Tibial nerve (tissue), 4 donors: ENCODE measurements at regions not wholly inside any gene's neighbourhood (a gene's known extent, or its start where the extent isn't known, plus 50 kb on each side); places are given as distances from the start of the nearest gene placed in this dataset.

Experiments used
- DNase-seq, 2 donors: peaks; one replicate each; pipeline ENCODE4 v3.0.0-alpha.2; 2019; ENCODE audit warnings: low spot score in 2 of 2
- H3K27ac ChIP-seq, 4 donors: fragments of 200-600 bp; sonication (generic) in 3 of 4; one replicate each; pipeline ENCODE4 v1.5.1; 2017 to 2019; ENCODE audit warnings: mild to moderate bottlenecking in 1 of 4
- H3K27me3 ChIP-seq, 2 donors: fragments of 200-600 bp; sonication (generic) in 1 of 2; one replicate each; pipeline versions ENCODE4 v1.5.1 to v1.6.0; 2017 to 2019
- H3K36me3 ChIP-seq, 3 donors: fragments of 200-600 bp; sonication (generic); one replicate each; pipeline ENCODE4 v1.5.1; 2018 to 2019
- H3K4me1 ChIP-seq, 4 donors: fragments of 200-600 bp; sonication (generic) in 3 of 4; one replicate each; pipeline ENCODE4 v1.5.1; 2017 to 2019
- H3K4me3 ChIP-seq, 4 donors: fragments of 200-600 bp; sonication (generic) in 3 of 4; one replicate each; pipeline ENCODE4 v1.5.1; 2017 to 2019; ENCODE audit warnings: mild to moderate bottlenecking in 1 of 4, moderate library complexity in 1 of 4
- H3K9me3 ChIP-seq, 4 donors: fragments of 200-600 bp; sonication (generic) in 3 of 4; one replicate each; pipeline ENCODE4 v1.5.1; 2017 to 2019
- EP300 ChIP-seq, 2 donors: sonication (generic); formaldehyde crosslinking; IDR thresholded peaks; one replicate each; pipeline ENCODE4 v1.6.1; 2017; ENCODE audit warnings: antibody characterized with exemption in 2 of 2, mild to moderate bottlenecking in 1 of 2
- POLR2A ChIP-seq, 2 donors: fragments of 450-650 bp; IDR thresholded peaks; one replicate each; pipeline ENCODE4 v1.6.1; 2017; ENCODE audit warnings: antibody characterized with exemption in 2 of 2, mild to moderate bottlenecking in 2 of 2, moderate library complexity in 2 of 2
- WGBS, 2 donors: methylation state at CpG; one replicate each; pipeline ENCODE4 v1.1.5; 2018; 5-methylcytosine and 5-hydroxymethylcytosine counted together
- TF ChIP-seq, protein P1 (sequence below), 5 experiments: fragments of 200-600 bp in 3 of 5; fragments of 450-650 bp in 2 of 5; sonication (generic) in 3 of 5; IDR thresholded peaks; one replicate each; pipeline ENCODE4 v1.5.1; 2016 to 2019; ENCODE audit warnings: antibody characterized with exemption in 5 of 5, mild to moderate bottlenecking in 3 of 5, moderate library complexity in 2 of 5

DNA sequence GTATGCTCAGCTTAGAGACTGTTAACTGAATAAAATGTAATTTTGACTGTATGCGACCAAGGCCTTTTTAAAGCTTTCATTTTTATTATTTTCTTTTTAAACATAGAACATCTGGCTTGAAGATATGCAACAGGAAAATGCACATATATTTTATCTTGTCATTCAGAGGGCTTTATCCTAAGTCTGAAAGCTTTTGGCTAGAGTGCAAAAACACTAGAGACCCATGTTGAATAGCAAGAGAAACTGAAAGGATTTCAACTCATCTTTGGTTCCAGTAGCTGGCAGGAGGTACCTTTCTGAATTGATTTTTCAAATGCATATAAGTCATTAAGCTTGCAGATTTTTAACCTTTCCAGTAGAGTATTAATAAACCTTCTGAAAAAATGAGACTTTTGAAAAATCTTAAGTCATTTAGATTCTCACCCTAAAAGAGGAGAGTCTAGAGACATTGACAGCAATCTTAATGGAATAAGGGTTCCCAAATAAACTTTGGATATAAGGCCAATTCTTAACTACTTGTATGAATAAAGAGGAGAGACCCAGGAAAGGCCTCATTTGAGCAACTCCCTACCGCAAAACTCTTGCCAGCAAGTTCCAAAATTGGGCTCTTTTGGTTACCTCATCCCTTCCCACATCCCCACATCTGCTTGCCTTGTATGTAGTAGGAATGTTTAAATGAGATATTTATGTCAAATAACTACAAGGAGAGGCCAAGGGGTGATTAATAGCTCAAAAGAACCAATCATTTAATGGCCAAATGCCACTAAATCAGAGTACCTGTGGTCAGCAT, 454.4 kb downstream of the HTR7 start:
- TF ChIP-seq EP300 (IDR thresholded peaks at IDR 0.05), result no peak
- no peak for TF ChIP-seq POLR2A (IDR thresholded peaks at IDR 0.05)
- TF ChIP-seq, protein P1, sequence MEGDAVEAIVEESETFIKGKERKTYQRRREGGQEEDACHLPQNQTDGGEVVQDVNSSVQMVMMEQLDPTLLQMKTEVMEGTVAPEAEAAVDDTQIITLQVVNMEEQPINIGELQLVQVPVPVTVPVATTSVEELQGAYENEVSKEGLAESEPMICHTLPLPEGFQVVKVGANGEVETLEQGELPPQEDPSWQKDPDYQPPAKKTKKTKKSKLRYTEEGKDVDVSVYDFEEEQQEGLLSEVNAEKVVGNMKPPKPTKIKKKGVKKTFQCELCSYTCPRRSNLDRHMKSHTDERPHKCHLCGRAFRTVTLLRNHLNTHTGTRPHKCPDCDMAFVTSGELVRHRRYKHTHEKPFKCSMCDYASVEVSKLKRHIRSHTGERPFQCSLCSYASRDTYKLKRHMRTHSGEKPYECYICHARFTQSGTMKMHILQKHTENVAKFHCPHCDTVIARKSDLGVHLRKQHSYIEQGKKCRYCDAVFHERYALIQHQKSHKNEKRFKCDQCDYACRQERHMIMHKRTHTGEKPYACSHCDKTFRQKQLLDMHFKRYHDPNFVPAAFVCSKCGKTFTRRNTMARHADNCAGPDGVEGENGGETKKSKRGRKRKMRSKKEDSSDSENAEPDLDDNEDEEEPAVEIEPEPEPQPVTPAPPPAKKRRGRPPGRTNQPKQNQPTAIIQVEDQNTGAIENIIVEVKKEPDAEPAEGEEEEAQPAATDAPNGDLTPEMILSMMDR (IDR thresholded peaks at IDR 0.05), result no peak
- no peak for DNase-seq
- Histone ChIP-seq H3K27ac (no peak overlapping the region), H3K9me3 (no peaks in the 10 kb centered on the region), H3K4me3 (no peak overlapping the region), H3K36me3 (no peaks in the 10 kb centered on the region), H3K4me1 (no peaks in the 10 kb centered on the region), H3K27me3 (no peaks in the 10 kb centered on the region)
- 90 to 93% methylated on average over 2 of the region's 2 CpGs for WGBS, 2 donors

GRCh38 chr10:90407131-90407530, 450.7 kb downstream of the HTR7 start:
- TF ChIP-seq, protein P1 (IDR thresholded peaks at IDR 0.05), result no peak
- TF ChIP-seq POLR2A (IDR thresholded peaks at IDR 0.05) (no peak), EP300 (IDR thresholded peaks at IDR 0.05) (no peak)
- no peak overlapping the region for H3K4me3 ChIP-seq
- no peaks in the 10 kb centered on the region for H3K36me3 ChIP-seq
- H3K9me3 ChIP-seq, result peaks cover 0 to 19% (median 0%) of the 10 kb centered on the region in 4 donors
- DNase-seq, result no peak
- H3K4me1 ChIP-seq, result no peaks in the 10 kb centered on the region
- whole genome bisulfite sequencing, 2 donors, result 50 to 73% methylated on average over 3 of the region's 3 CpGs
- H3K27me3 ChIP-seq, result no peaks in the 10 kb centered on the region
- no peak overlapping the region for H3K27ac ChIP-seq

GRCh38 chr10:90407851-90408250, 450.0 kb downstream of the HTR7 start:
- TF ChIP-seq POLR2A (IDR thresholded peaks at IDR 0.05), result no peak
- TF ChIP-seq, protein P1 (IDR thresholded peaks at IDR 0.05), result no peak
- TF ChIP-seq EP300 (IDR thresholded peaks at IDR 0.05), result no peak
- Histone ChIP-seq H3K4me1 (no peaks in the 10 kb centered on the region), H3K36me3 (no peaks in the 10 kb centered on the region), H3K27me3 (no peaks in the 10 kb centered on the region), H3K27ac (no peak overlapping the region), H3K4me3 (no peak overlapping the region), H3K9me3 (peaks cover 0 to 19% (median 0%) of the 10 kb centered on the region in 4 donors)
- no peak for DNase-seq
- 76 to 99% methylated on average over 2 of the region's 2 CpGs for WGBS, 2 donors

DNA sequence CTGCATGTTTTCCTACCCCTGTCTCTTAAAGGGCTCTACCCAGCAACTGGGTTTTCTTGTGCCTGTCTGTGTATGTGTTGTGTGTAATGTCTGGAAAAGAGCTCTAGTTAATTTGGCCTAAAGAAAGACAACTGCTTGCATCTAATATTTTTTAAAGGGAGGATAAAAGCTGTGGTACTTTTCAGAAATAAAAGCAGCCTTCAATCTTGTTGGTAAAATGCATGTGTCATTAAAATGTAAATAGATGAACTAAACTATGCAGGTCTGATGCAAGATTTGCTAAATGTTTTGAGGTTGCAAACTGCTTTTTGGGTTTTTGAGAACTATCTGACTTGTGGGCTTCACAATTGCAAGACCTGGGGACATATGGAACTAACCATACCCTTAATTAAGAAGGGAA, 445.3 kb downstream of the HTR7 start:
- peaks cover 0 to 19% (median 0%) of the 10 kb centered on the region in 4 donors for H3K9me3 ChIP-seq
- TF ChIP-seq, protein P1 (IDR thresholded peaks at IDR 0.05), result no peak
- TF ChIP-seq POLR2A (IDR thresholded peaks at IDR 0.05) (no peak), EP300 (IDR thresholded peaks at IDR 0.05) (no peak)
- no peaks in the 10 kb centered on the region for H3K27me3 ChIP-seq
- H3K36me3 ChIP-seq, result no peaks in the 10 kb centered on the region
- no peak overlapping the region for H3K27ac ChIP-seq
- no peaks in the 10 kb centered on the region for H3K4me1 ChIP-seq
- DNase-seq, result no peak
- H3K4me3 ChIP-seq, result no peak overlapping the region

- TF ChIP-seq, protein P1 (IDR thresholded peaks at IDR 0.05), result no peak
- no peak for TF ChIP-seq EP300 (IDR thresholded peaks at IDR 0.05)
- TF ChIP-seq POLR2A (IDR thresholded peaks at IDR 0.05), result no peak
- WGBS, 2 donors, result 36 to 44% methylated on average over 3 of the region's 3 CpGs
- Histone ChIP-seq H3K4me1 (no peaks in the 10 kb centered on the region), H3K36me3 (no peaks in the 10 kb centered on the region), H3K27me3 (no peaks in the 10 kb centered on the region), H3K9me3 (peaks cover 0 to 19% (median 0%) of the 10 kb centered on the region in 4 donors), H3K4me3 (no peak overlapping the region), H3K27ac (no peak overlapping the region)
- DNase-seq, result no peak
Measured at GRCh38 chr10:90413196-90413595, 444.6 kb downstream of the HTR7 start.
